Caki2 (cell line): ENCODE measurements at regions not wholly inside any gene's neighbourhood (a gene's known extent, or its start where the extent isn't known, plus 50 kb on each side); places are given as distances from the start of the nearest gene placed in this dataset.
"Not testable (repeated sequence)": the region's sequence is repeated elsewhere in the genome, so short reads cannot be mapped to it uniquely, and the experiment has no call there.

Experiments
- DNase-seq: peaks from one replicate; pipeline ENCODE4 v3.0.0-alpha.2; 2015; ENCODE audit warnings: low read depth
- in situ Hi-C: cut with HindIII; loops from 2 replicates; pipeline ENCODE4 v1.10.0; 2016; ENCODE audit warnings: low sequenced_read_pairs, low pct_unique_long_range_greater_than_20kb, mixed read lengths

- no peak for DNase-seq
- in situ Hi-C loops = no loop called here
Observed at GRCh38 chr3:80663426-80663825, 895.6 kb upstream of the ROBO1 start.

DNA sequence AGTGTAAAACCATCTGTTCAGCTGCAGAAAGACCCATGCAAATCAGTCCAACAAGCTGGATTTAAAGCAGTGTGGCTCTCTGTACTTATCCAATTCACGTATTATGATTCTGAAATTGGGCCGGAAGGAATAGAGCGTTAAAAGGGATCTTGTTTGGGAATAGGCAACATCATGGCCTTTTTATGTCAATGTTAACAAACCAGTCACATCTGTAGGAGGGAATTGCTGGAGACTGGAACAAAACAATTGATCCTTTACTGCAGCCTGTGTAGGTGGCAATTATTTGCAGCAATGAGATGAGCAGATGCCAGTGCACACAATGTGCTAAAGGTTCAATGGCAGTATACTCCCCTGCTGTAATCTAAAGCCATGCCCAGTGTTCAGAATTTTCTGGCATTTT, 887.4 kb upstream of the ROBO1 start:
- DNase-seq = no peak
- in situ Hi-C loops = no loop called here

DNA sequence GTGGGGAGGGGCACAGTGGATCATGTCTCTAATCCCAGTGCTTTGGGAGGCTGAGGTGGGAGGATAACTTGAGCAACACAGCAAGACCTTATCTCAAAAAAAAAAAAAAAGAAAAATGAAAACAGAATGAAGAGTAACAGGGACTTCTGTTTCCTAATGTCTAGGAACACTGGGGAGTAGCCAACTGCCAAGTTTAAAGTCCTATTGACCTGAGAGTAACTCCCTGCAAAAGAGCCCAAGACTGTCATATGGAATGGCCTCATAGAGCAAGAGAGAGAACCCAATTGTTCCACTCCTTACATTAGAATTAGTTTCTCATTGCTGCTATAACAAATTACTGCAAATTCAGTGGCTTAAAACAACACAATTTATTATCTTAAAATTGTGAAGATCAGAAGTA, 881.4 kb upstream of the ROBO1 start:
- no peak for DNase-seq
- in situ Hi-C loops = no loop called here

DNA sequence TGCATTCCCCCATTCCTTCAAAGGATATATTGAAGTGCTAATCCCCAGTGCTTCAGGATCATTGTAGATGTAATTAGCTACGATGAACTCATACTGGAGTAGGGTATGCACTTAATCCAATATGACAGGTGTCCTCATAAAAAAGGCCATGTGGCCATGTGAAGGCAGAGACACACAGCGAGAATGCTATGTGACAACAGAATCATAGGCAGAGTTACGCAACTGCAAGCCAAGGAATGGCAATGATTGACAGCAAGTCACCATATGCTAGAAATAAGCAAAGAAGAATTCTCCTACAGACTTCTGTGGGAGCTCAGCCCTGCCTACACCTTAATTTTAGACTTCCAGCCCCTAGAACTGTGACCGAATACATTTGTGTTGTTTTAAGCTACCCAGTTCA, 875.6 kb upstream of the ROBO1 start:
- no peak for DNase-seq
- in situ Hi-C loops = no loop called here

DNA sequence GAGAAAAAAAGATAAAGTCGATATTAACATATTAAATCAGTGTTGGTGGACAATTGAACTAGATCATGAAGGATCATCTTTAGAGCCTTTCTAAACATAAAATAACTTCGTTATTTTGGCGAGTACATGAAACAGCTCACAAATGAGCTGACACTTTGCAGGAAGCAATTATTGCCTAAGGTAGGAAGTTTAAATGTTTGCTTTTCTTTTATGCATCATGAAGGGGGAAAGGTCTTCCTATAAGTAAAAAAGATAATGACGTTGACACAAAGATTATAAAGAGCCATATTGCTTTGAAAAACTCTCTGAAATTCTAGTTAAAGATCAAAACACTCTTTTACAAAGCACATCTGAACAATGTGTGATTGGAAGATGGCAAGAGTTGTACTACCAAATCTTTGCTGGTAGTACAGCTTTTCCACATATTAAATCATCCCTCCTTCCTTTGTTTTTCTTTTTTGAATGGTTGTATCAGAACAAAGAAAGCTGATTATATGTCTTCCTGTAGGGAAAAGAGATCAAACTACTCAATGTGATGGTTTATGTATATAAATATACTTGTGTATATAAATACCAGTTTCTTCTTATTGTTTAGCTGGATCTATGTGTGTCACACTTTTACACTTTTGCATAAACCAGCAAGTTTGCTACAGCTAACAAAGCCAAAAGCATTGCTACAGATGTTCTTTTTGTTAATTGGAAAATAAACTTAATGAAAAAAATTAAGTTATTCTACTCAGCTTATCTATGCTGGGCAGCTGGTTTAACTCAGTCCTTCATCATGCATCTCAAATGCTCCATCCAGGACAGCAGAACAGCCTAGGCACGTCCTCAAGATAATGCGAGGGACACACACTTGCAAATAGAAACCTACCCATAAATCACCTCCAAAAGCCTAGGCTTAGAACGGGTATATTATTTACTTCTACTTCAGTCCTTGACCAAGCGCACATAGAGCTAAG, 850.8 kb upstream of the ROBO1 start:
- DNase-seq = no peak
- in situ Hi-C loops = no loop called here

DNA sequence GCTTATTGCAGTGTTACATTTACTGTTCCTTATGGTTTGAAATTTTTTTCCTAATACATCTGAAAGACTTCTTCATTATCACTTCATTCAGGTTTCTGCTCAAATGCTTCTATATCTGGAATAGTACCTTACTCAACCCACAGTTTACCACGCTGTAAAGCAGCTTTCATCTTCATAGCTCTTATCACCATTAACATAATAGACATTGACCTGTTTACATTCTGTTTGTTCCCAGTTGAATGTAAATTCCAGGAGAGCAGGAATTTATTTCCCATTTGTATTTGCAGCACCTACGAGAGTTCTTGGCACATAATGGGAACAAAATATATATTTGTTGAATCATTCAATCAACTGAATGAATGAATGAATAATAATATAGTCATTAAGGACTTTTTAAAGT, 844.6 kb upstream of the ROBO1 start:
- in situ Hi-C loops = no loop called here

GRCh38 chr3:80608072-80608471, 840.3 kb upstream of the ROBO1 start:
- DNase-seq, in situ Hi-C loops: not testable (repeated sequence)

More for the DNA sequence above, 844.6 kb upstream of the ROBO1 start:
- DNase-seq = no peak

GRCh38 chr3:80606073-80606472, 838.3 kb upstream of the ROBO1 start:
- in situ Hi-C loops = no loop called here
- no peak for DNase-seq

DNA sequence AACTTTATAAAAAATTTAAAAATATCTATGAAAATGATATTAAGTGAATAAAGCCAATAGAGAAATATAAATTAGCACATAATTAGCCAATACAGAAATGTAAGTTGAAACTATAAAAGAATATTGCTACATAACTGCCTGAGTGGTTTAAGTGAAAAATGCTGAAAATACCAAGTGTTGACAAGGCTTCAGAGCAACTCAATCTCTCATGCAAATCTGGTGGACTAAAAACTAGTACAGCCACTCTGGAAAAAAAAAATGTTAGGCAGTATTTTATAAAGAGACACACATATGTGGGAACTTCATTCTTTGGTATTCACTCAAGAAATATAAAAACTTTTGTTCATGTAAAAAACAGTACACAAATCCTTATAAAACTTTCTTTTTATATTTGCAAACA, 833.7 kb upstream of the ROBO1 start:
- no peak for DNase-seq
- in situ Hi-C loops = no loop called here

- in situ Hi-C loops = no loop called here
- no peak for DNase-seq
Observed at GRCh38 chr3:80592792-80593191, 825.0 kb upstream of the ROBO1 start.

GRCh38 chr3:80586338-80586737, 818.5 kb upstream of the ROBO1 start:
- no peak for DNase-seq
- in situ Hi-C loops = no loop called here

DNA sequence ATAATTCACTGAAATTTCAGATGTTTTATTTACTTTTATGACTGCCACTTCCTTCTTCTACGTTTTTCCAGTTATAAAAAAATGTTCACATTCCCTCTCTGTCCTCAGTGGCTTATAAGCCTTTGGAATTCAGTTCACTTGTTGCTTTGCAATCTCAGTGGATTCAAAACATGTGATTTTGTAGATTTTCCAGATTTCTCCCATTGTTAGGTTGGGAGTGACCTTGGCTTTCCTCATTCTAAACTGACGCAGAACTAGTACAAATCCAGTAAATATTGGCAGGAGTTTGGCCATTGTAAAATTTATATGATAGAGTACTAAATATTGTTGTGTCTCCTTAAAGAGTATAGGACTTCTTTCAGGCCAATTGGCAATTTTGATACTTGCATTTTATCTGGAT, 812.3 kb upstream of the ROBO1 start:
- DNase-seq = no peak
- in situ Hi-C loops = no loop called here

GRCh38 chr3:80564391-80564790, 796.6 kb upstream of the ROBO1 start:
- DNase-seq = no peak
- in situ Hi-C loops = no loop called here

- DNase-seq = no peak
- in situ Hi-C loops = no loop called here
Observed at GRCh38 chr3:80559701-80560100, 791.9 kb upstream of the ROBO1 start.

DNA sequence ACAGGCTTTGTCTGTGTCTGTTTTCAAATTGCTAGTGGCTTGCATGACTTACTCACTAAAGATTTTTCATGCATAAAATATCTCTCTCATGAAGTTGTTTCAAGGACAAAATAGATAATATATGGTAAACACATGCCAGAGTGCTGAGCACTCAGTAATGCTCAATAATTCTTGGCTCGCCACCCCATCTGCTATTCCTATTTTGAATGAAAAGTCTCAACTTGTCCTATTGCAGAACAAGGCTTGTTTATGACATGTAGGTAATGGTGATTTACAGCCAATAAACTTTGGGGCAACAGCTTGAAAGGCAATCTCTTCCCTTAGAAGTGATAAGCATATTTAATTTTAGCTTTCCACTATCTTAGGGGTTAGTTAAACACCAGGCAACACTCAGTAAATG, 789.0 kb upstream of the ROBO1 start:
- no peak for DNase-seq
- in situ Hi-C loops = no loop called here

DNA sequence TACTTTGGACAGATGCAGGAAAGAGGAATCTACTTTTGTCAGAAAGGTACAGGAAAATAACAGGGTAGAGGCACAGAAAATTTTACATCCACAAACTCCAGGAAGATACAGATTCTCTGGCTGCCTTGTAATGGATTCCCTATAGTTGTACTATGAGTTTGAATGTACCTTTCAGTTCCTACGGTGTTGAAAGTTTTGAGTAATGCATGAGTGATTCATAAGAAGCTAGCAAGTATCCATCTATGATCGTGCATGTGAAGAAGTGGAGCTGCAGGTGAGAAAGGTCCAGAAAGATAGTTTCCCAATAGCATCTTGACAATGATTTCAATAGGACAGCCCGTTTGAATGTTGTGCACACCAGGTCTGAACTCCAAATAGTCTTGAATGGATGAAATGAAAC, 786.5 kb upstream of the ROBO1 start:
- no peak for DNase-seq
- in situ Hi-C loops = no loop called here

- in situ Hi-C loops = no loop called here
- no peak for DNase-seq
Observed at GRCh38 chr3:80553211-80553610, 785.4 kb upstream of the ROBO1 start.

DNA sequence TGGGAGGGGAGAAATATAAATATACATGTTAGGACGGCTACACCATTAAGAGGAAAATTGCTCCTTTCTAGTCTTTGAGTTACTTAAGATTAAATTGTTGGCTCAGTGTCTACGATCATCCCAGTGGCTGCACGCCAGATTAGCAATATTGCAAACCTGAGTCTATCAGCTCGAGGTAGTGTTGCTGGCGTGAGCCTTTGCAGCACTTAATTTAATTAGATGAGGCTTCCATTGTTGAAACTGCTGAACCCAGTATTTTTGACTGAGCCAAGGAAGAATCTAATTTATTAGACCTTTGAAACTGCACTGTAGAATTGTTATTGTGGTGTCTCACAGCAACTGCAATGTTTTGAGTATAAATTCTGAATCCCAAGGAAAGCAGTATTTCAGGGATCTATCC, 782.4 kb upstream of the ROBO1 start:
- in situ Hi-C loops = no loop called here
- DNase-seq = no peak

GRCh38 chr3:80549173-80549572, 781.4 kb upstream of the ROBO1 start:
- in situ Hi-C loops = no loop called here
- DNase-seq = no peak

DNA sequence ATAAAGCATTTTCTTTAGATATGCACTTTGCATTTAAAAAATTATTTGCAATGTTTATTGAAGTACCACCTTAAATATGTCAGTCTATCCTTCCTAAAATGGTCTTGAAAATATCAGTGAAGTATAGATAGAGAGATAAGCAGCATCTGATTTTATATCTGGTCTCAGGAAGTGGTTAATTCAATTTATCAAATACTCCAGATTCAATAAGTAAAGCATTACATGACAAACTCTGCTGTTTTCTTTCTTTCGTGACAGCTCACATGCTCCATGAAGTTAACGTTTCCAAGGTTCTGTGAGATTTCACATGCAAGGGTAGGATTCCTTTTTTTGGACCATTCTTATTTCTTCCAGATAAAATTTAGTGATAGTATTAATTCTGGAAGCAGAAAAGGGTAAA, 775.4 kb upstream of the ROBO1 start:
- in situ Hi-C loops = no loop called here

More for the DNA sequence above, 775.4 kb upstream of the ROBO1 start:
- DNase-seq = no peak
